Keratinocyte (primary cell): ENCODE measurements at regions not wholly inside any gene's neighbourhood (a gene's known extent, or its start where the extent isn't known, plus 50 kb on each side); places are given as distances from the start of the nearest gene placed in this dataset.

Source experiments
- CTCF ChIP-seq, 3 experiments: IDR thresholded peaks in 1 of 3; conservative IDR thresholded peaks in 1 of 3; optimal IDR thresholded peaks in 1 of 3; 2 replicates in 2 of 3; 3 replicates in 1 of 3; pipeline versions ENCODE3 to v1.5.1; 2011; ENCODE audit warnings: low read length in 3 of 3, mild to moderate bottlenecking in 3 of 3, moderate library complexity in 2 of 3, control low read depth in 1 of 3, inconsistent platforms in 1 of 3; ENCODE audit not compliant: insufficient read depth in 2 of 3; ENCODE audit errors: extremely low read depth in 1 of 3
- EZH2 ChIP-seq: IDR thresholded peaks from one replicate; pipeline ENCODE4 v1.6.1; 2012; ENCODE audit warnings: inconsistent platforms, mild to moderate bottlenecking, low read length, moderate library complexity

- TF ChIP-seq CTCF (optimal IDR thresholded peaks at IDR 0.05 in 1 of 3, IDR thresholded peaks at IDR 0.05 in 1 of 3, conservative IDR thresholded peaks at IDR 0.05 in 1 of 3; ENCODE audit: extremely low read depth in 1 of 3, insufficient read depth in 2 of 3, low read length in 3 of 3): no peak
- TF ChIP-seq EZH2: no peak
These were observed 52.1 kb upstream of the DCD start for GRCh38 chr12:54700301-54700700.
